ENCODE measurements at regions not wholly inside any gene's neighbourhood (a gene's known extent, or its start where the extent isn't known, plus 50 kb on each side); places are given as distances from the start of the nearest gene placed in this dataset.

DNA sequence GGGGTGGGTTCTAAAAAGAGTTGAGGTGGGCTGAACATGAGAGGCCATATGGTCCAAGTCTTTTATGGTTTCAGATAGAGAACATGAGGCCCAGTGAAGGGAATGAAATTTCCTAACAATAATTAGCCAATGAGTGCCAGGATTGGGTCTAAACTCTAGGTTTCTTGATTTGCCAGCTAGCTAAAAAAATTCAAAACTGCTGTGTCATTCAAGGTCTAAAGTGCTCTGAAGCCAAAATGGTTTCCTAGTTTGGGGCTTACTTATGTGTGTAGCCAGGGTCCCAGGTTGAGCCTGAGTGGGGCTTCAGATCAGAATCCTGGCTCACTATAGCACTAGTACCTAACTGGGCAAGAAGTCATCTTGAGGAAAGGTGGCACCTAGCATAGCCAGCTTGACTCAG lies 55.3 kb upstream of the SYN2 start:
- TF ChIP-seq, protein P1, sequence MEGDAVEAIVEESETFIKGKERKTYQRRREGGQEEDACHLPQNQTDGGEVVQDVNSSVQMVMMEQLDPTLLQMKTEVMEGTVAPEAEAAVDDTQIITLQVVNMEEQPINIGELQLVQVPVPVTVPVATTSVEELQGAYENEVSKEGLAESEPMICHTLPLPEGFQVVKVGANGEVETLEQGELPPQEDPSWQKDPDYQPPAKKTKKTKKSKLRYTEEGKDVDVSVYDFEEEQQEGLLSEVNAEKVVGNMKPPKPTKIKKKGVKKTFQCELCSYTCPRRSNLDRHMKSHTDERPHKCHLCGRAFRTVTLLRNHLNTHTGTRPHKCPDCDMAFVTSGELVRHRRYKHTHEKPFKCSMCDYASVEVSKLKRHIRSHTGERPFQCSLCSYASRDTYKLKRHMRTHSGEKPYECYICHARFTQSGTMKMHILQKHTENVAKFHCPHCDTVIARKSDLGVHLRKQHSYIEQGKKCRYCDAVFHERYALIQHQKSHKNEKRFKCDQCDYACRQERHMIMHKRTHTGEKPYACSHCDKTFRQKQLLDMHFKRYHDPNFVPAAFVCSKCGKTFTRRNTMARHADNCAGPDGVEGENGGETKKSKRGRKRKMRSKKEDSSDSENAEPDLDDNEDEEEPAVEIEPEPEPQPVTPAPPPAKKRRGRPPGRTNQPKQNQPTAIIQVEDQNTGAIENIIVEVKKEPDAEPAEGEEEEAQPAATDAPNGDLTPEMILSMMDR (IDR thresholded peaks at IDR 0.05; ENCODE audit: low read depth, low read length): no peak
- no peak overlapping the region for H3K4me3 ChIP-seq (ENCODE audit: low read depth, low read length)

DNA sequence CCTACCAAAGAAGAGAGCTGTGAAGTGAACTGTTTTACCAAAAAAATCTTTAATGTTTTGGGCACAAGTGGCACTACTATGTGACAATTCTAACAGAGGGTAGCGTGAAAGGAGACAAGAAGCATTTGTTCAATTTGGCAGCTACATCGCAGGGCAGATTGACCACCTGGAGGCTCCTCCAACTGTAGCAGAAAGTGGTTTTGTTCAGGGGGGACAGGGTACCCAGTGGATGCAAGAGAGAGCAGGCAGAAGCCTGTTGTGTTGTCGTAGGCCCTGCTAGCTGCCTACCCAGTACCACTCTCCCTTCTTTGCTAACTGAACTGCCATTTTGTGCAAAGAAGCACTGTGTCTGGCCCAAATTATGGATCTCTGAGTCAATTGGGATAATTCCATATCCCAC lies 54.8 kb upstream of the SYN2 start:
- H3K4me3 ChIP-seq (ENCODE audit: low read depth, low read length): no peak overlapping the region
- TF ChIP-seq, protein P1 (IDR thresholded peaks at IDR 0.05; ENCODE audit: low read depth, low read length): no peak

DNA sequence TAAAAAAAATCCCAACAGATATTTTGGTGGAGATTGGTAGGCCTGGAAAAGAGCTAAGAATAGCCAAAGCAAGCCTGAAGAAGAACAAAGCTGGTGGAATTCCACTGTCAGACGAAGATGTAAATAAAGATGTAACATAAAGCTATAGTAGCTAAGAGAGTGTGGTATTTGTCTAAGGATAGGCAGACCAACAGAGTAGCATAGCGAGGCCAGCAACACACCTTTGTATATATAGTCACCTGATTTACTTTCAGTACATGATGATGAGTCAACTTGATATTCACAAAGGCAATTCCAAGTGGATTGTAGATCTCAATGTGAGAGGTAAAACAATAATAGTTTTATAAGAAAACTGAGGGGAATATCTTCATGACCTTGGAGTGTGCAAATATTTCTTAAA lies 53.6 kb upstream of the SYN2 start:
- H3K4me3 ChIP-seq (ENCODE audit: low read depth, low read length): no peak overlapping the region
- TF ChIP-seq, protein P1 (IDR thresholded peaks at IDR 0.05; ENCODE audit: low read depth, low read length): no peak

DNA sequence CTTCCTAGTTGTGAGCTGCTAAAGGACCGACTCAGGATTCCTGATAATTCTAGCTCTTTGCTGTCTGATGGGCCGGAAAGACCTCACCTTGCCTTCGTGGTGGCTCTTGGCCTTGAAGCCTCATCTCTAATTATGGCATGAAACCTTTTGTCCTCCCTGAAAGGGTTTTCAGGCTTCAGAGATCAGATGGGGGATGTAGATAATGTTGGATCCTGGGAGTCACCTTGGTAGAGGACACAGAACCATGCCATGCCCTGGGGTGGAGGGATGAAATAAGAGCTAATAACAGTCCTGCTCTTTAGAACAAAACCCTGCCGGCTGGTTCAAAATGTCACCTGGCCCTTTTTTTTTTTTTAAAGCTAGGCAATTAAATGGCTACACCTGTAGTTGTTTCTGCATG lies 50.8 kb upstream of the SYN2 start:
- TF ChIP-seq, protein P1 (IDR thresholded peaks at IDR 0.05; ENCODE audit: low read depth, low read length): no peak
- no peak overlapping the region for H3K4me3 ChIP-seq (ENCODE audit: low read depth, low read length)

DNA sequence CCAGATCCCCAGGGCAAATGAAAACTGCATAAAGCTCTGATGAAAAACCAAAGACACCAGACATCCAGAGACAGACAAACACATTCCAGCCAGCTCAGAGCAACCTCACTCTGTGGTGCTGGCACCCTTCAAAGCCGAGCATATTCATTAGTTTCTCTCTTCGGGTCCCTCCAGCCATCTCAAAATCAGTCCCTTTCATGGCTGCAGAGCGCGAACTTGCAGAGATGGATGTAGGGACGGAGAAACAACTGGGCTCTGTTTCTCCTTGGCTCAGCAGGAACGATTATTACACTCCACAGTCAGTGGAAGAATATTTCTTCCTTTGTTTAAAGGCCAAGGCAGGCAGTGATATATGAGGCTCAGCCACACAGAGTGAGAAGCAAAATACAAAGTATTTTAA lies 50.4 kb upstream of the SYN2 start:
- no peak overlapping the region for H3K4me3 ChIP-seq (ENCODE audit: low read depth, low read length)
- TF ChIP-seq, protein P1 (IDR thresholded peaks at IDR 0.05; ENCODE audit: low read depth, low read length): no peak

DNA sequence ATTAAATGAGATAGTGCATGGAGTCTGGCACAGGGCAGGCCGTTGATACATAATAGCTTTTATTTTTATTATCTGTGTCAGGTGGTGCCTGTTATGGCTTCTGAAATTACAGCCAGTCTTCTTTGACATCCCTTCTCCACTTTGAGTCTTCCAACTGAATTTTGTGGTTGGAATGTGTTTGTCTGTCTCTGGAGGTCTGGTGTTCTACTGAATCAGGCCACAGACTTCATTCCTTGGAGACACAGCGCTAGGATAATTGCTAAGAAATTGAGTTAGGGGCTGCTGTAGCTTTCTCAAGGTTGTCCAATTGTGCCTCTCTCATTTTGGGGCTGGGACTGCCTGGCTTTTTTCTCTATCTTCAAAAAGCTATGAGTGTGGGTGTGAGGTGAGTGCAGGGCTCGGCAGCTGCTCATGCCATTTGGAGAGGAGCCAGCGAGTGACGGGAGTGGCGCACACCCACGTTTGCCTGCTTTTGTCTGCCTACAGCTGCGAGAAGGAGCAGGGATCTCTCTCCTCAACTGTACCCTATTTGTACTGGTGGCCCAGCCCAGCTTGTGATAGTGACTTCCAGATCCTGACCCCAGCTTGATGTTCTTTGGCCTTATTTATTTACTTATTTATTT lies 49.8 kb upstream of the SYN2 start:
- TF ChIP-seq, protein P1 (IDR thresholded peaks at IDR 0.05; ENCODE audit: low read depth, low read length): no peak

More for the DNA sequence above, 49.8 kb upstream of the SYN2 start:
- no peak overlapping the region for H3K4me3 ChIP-seq (ENCODE audit: low read depth, low read length)
